Suprapubic skin (tissue), 4 donors: ENCODE measurements at regions not wholly inside any gene's neighbourhood (a gene's known extent, or its start where the extent isn't known, plus 50 kb on each side); places are given as distances from the start of the nearest gene placed in this dataset.

Experiments used
- DNase-seq, 2 donors: peaks; one replicate each; pipeline ENCODE4 v3.0.0-alpha.2; 2019; ENCODE audit warnings: low spot score in 2 of 2
- H3K27ac ChIP-seq: fragments of 200-600 bp; sonication (generic); one replicate; pipeline ENCODE4 v1.5.1; 2019
- H3K27me3 ChIP-seq: fragments of 200-600 bp; sonication (generic); one replicate; pipeline ENCODE4 v1.5.1; 2019
- H3K36me3 ChIP-seq: fragments of 200-600 bp; sonication (generic); one replicate; pipeline ENCODE4 v1.5.1; 2019
- H3K4me1 ChIP-seq: fragments of 200-600 bp; sonication (generic); one replicate; pipeline ENCODE4 v1.5.1; 2019
- H3K4me3 ChIP-seq: fragments of 200-600 bp; sonication (generic); one replicate; pipeline ENCODE4 v1.5.1; 2019; ENCODE audit warnings: mild to moderate bottlenecking
- H3K9me3 ChIP-seq: fragments of 200-600 bp; sonication (generic); one replicate; pipeline ENCODE4 v1.5.1; 2019
- CTCF ChIP-seq, 2 donors: fragments of 200-600 bp in 1 of 2; fragments of 450-650 bp in 1 of 2; sonication (generic) in 1 of 2; IDR thresholded peaks; one replicate each; pipeline ENCODE4 v1.5.1; 2016 to 2019; ENCODE audit warnings: antibody characterized with exemption in 2 of 2, mild to moderate bottlenecking in 1 of 2, moderate library complexity in 1 of 2
- EP300 ChIP-seq: sonication (generic); formaldehyde crosslinking; IDR thresholded peaks from one replicate; pipeline ENCODE4 v1.6.1; 2017; ENCODE audit warnings: antibody characterized with exemption
- POLR2A ChIP-seq, 2 donors: fragments of 450-650 bp; IDR thresholded peaks; one replicate each; pipeline ENCODE4 v1.6.1; 2017; ENCODE audit warnings: antibody characterized with exemption in 2 of 2, mild to moderate bottlenecking in 2 of 2, moderate library complexity in 2 of 2
- POLR2AphosphoS5 ChIP-seq, 3 donors: sonication (generic); formaldehyde crosslinking; IDR thresholded peaks; one replicate each; pipeline ENCODE4 v1.6.1; 2017; ENCODE audit warnings: antibody characterized with exemption in 3 of 3
- WGBS: methylation state at CpG from one replicate; pipeline ENCODE4 v1.1.5; 2018; 5-methylcytosine and 5-hydroxymethylcytosine counted together

GRCh38 chr17:65446043-65446442, 115.4 kb downstream of the AXIN2 start:
- no peak overlapping the region for H3K4me3 ChIP-seq
- H3K4me1 ChIP-seq = no peaks in the 10 kb centered on the region
- 66% methylated on average over 3 of the region's 3 CpGs for WGBS
- no peak for DNase-seq
- no peaks in the 10 kb centered on the region for H3K36me3 ChIP-seq
- H3K27ac ChIP-seq = no peak overlapping the region
- H3K27me3 ChIP-seq = no peaks in the 10 kb centered on the region
- TF ChIP-seq EP300 (no peak), POLR2AphosphoS5 (IDR thresholded peaks at IDR 0.05) (no peak)
- no peaks in the 10 kb centered on the region for H3K9me3 ChIP-seq

- WGBS = 95% methylated on average over 5 of the region's 5 CpGs
- no peak for TF ChIP-seq CTCF (IDR thresholded peaks at IDR 0.05)
- H3K27me3 ChIP-seq = no peaks in the 10 kb centered on the region
These were observed 117.4 kb downstream of the AXIN2 start for GRCh38 chr17:65444049-65444448.

GRCh38 chr17:65442691-65443090, 118.8 kb downstream of the AXIN2 start:
- TF ChIP-seq POLR2A (IDR thresholded peaks at IDR 0.05) (no peak), CTCF (IDR thresholded peaks at IDR 0.05) (no peak), POLR2AphosphoS5 (IDR thresholded peaks at IDR 0.05) (no peak), EP300 (no peak)
- DNase-seq = no peak
- H3K27ac ChIP-seq = no peak overlapping the region
- peaks cover 3% of the 10 kb centered on the region for H3K27me3 ChIP-seq
- no peaks in the 10 kb centered on the region for H3K36me3 ChIP-seq
- H3K4me3 ChIP-seq = no peak overlapping the region
- H3K9me3 ChIP-seq = no peaks in the 10 kb centered on the region
- no peaks in the 10 kb centered on the region for H3K4me1 ChIP-seq
- 75% methylated on average over 1 of the region's 1 CpG for WGBS

More at GRCh38 chr17:65444049-65444448, 117.4 kb downstream of the AXIN2 start:
- Histone ChIP-seq H3K4me3 (no peak overlapping the region), H3K27ac (no peak overlapping the region), H3K4me1 (no peaks in the 10 kb centered on the region), H3K36me3 (no peaks in the 10 kb centered on the region), H3K9me3 (no peaks in the 10 kb centered on the region)
- DNase-seq = no peak

GRCh38 chr17:65442250-65442649, 119.2 kb downstream of the AXIN2 start:
- TF ChIP-seq POLR2A (IDR thresholded peaks at IDR 0.05) (no peak), CTCF (IDR thresholded peaks at IDR 0.05) (no peak)
- 80% methylated on average over 6 of the region's 6 CpGs for WGBS
- Histone ChIP-seq H3K27ac (no peak overlapping the region), H3K36me3 (no peaks in the 10 kb centered on the region), H3K9me3 (no peaks in the 10 kb centered on the region), H3K4me3 (no peak overlapping the region), H3K27me3 (peaks cover 5% of the 10 kb centered on the region), H3K4me1 (no peaks in the 10 kb centered on the region)
- no peak for DNase-seq

GRCh38 chr17:65441053-65441605, 120.3 kb downstream of the AXIN2 start:
- H3K4me3 ChIP-seq = no peak overlapping the region
- H3K27me3 ChIP-seq = peaks cover 10% of the 10 kb centered on the region
- no peak overlapping the region for H3K27ac ChIP-seq
- H3K36me3 ChIP-seq = no peaks in the 10 kb centered on the region
- H3K9me3 ChIP-seq = no peaks in the 10 kb centered on the region
- TF ChIP-seq CTCF (IDR thresholded peaks at IDR 0.05) = no peak
- TF ChIP-seq EP300 = no peak
- no peak for TF ChIP-seq POLR2A (IDR thresholded peaks at IDR 0.05)
- no peak for TF ChIP-seq POLR2AphosphoS5 (IDR thresholded peaks at IDR 0.05)
- 81% methylated on average over 2 of the region's 2 CpGs for WGBS
- H3K4me1 ChIP-seq = no peaks in the 10 kb centered on the region
- no peak for DNase-seq

GRCh38 chr17:65438708-65439294, 122.6 kb downstream of the AXIN2 start:
- TF ChIP-seq EP300 (no peak), POLR2AphosphoS5 (IDR thresholded peaks at IDR 0.05) (no peak), POLR2A (IDR thresholded peaks at IDR 0.05) (no peak), CTCF (IDR thresholded peaks at IDR 0.05) (no peak)
- no peak for DNase-seq
- Histone ChIP-seq H3K9me3 (no peaks in the 10 kb centered on the region), H3K36me3 (no peaks in the 10 kb centered on the region), H3K4me1 (peaks cover 4% of the 10 kb centered on the region), H3K27me3 (peaks cover 10% of the 10 kb centered on the region), H3K4me3 (no peak overlapping the region), H3K27ac (no peak overlapping the region)
- WGBS = 63% methylated on average over 7 of the region's 7 CpGs
